Lung microvascular endothelial cell (primary cell): ENCODE measurements at regions not wholly inside any gene's neighbourhood (a gene's known extent, or its start where the extent isn't known, plus 50 kb on each side); places are given as distances from the start of the nearest gene placed in this dataset.
"Not testable (repeated sequence)": the region's sequence is repeated elsewhere in the genome, so short reads cannot be mapped to it uniquely, and the experiment has no call there.

ENCODE experiments used
- DNase-seq, 2 donors: peaks; one replicate each; pipeline versions ENCODE4 v3.0.0 to v3.0.0-alpha.2; 2010; ENCODE audit warnings: low read depth in 2 of 2

- no peak for DNase-seq
Observed at GRCh38 chr5:155689406-155689805, 637.6 kb upstream of the SGCD start.

- no peak for DNase-seq
Observed at GRCh38 chr5:155696362-155696761, 630.6 kb upstream of the SGCD start.

GRCh38 chr5:155697236-155697635 is 629.7 kb upstream of the SGCD start:
- no peak for DNase-seq

GRCh38 chr5:155699385-155699784 is 627.6 kb upstream of the SGCD start:
- peak in 1 of 2 donors; percentile 8 for DNase-seq

- DNase-seq: no peak
Observed at GRCh38 chr5:155700333-155700732, 626.6 kb upstream of the SGCD start.

- peak in 1 of 2 donors; percentile 33 for DNase-seq
Observed at GRCh38 chr5:155711882-155712281, 615.1 kb upstream of the SGCD start.

GRCh38 chr5:155714435-155714834 is 612.5 kb upstream of the SGCD start:
- not testable (repeated sequence) for DNase-seq

GRCh38 chr5:155726267-155726666 is 600.7 kb upstream of the SGCD start:
- DNase-seq: peak; percentile 15 to 43

GRCh38 chr5:155727512-155728145 is 599.3 kb upstream of the SGCD start:
- DNase-seq: no peak

GRCh38 chr5:155728146-155728856 is 598.7 kb upstream of the SGCD start:
- DNase-seq: peak; percentile 2 to 70

- peak in 1 of 2 donors; percentile 42 for DNase-seq
Observed at GRCh38 chr5:155728857-155729683, 597.9 kb upstream of the SGCD start.

GRCh38 chr5:155729684-155730059 is 597.3 kb upstream of the SGCD start:
- DNase-seq: peak in 1 of 2 donors; percentile 4

GRCh38 chr5:155732587-155733376 is 594.2 kb upstream of the SGCD start:
- DNase-seq: no peak

GRCh38 chr5:155733935-155734334 is 593.0 kb upstream of the SGCD start:
- no peak for DNase-seq

- no peak for DNase-seq
Observed at GRCh38 chr5:155735388-155735787, 591.6 kb upstream of the SGCD start.

- no peak for DNase-seq
Observed at GRCh38 chr5:155738616-155739015, 588.3 kb upstream of the SGCD start.

GRCh38 chr5:155746367-155747038 is 580.5 kb upstream of the SGCD start:
- no peak for DNase-seq

- no peak for DNase-seq
Observed at GRCh38 chr5:155750101-155750500, 576.9 kb upstream of the SGCD start.

- no peak for DNase-seq
Observed at GRCh38 chr5:155750571-155750970, 576.4 kb upstream of the SGCD start.

GRCh38 chr5:155753943-155754581 is 572.9 kb upstream of the SGCD start:
- no peak for DNase-seq

GRCh38 chr5:155759252-155759651 is 567.7 kb upstream of the SGCD start:
- no peak for DNase-seq
